ENCODE measurements at regions not wholly inside any gene's neighbourhood (a gene's known extent, or its start where the extent isn't known, plus 50 kb on each side); places are given as distances from the start of the nearest gene placed in this dataset.
"Not testable (repeated sequence)": the region's sequence is repeated elsewhere in the genome, so short reads cannot be mapped to it uniquely, and the experiment has no call there.

- no peak for DNase-seq
Observed at GRCh38 chr12:78269620-78270019, 438.9 kb downstream of the NAV3 start.

GRCh38 chr12:78271546-78271945, 440.9 kb downstream of the NAV3 start:
- no peak for DNase-seq

DNA sequence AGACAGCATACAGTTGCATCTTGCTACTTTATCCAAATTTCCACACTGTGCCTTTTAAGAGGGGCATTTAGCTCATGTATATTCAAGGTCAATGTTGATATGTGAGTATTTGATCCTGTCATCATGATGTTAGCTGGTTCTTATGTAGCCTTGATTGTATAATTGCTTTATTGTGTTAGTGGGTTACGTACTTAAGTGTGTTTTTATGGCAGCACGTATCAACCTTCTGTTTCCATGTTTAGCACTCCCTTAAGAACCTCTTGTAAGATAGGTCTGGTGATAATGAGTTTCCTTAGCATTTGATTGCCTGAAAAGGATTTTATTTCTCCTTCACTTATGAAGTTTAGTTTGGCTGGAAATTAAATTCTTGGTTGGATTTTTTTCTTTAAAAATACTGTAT, 445.2 kb downstream of the NAV3 start:
- DNase-seq, result no peak

DNA sequence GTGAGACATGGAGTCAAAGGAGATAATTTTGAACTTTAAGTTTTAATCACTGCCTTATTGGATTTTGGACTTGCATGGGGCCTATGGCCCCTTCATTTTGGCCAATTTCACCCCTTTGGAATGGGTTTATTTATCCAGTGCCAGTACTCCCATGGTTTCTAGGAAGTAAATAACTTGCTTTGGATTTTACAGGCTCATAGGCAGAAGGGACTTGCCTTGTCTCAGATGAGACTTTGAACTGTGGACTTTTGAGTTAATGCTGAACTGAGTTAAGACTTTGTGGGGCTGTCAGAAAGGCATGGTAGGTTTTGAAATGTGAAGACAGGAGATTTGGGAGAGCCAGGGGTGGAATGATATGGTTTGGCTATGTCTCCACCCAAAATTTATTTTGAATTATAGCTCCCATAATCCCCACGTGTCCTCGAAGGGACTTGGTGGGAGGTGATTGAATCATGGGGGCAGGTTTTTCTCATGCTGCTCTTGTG, 448.1 kb downstream of the NAV3 start:
- DNase-seq, result no peak

- no peak for DNase-seq
Observed at GRCh38 chr12:78279567-78279966, 448.9 kb downstream of the NAV3 start.

DNA sequence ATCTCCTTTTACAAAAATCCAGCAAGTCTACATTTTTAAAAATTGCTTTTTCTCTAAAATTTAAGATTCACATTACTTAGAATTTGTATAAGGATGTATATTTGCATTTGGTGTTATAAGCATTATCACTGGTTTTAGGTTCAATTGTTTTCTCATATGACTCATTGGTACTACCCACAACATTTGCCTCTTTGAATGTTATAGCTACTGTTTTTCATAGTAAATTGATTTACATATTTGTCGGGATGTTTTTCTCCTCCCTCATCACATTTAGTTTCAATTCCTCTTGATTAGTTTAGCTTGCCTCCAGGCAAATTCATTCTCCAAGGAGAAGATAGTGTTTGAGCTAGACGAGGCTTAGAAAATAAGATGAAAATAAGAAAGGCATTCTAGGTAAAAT, 450.4 kb downstream of the NAV3 start:
- DNase-seq, result not testable (repeated sequence)

DNA sequence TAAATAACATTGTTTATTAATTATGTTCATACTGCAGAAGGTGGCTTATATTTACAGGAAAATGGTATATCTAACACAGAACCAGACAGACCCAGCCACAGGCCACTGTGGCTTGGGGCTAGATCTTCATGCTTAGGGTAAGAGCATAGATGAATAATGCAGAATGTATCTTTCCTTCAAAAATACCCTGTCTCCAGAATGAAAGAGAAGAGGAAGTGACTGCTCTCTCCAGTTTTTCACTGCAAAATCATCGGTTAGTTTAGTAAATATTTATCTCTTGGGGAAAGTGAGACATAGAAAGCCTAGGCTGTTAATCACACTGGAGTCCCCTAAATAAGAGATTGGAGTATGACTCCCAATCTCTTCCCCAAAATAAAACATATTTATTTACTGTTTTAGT, 453.7 kb downstream of the NAV3 start:
- DNase-seq, result no peak

DNA sequence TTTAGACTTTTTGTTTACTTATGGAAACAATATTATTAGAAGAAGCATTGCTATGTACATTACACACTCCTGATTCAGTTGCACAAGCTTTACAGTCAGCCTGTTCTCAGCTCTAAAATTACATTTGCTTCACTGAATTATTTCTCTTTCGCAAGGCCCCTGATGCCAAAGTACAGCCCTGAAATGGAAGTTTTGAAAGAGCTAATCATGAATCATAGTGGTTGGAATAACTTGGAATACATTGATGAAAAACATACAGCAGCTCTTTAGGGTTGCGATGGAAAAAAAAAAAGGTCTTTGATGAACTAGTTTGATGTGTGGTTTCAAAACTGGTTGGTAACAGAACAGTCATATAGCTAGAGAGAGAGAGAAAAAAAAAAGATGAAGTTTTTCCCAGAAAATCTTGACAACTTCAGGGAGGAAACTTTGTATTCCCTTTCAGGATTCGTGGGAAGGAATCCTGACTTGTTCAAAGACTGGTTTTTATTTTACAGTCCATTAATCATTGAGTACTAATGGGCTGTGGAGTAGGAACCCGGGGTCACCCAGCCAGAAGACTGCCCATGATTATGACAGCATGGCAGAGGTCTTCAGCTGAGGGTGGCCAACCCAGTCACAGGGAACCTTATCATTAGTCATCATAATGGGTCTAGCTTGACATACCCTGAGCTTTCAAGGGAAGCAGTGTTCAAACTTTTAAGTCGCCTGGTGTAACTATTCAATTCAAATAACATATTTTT, 460.1 kb downstream of the NAV3 start:
- DNase-seq, result no peak

DNA sequence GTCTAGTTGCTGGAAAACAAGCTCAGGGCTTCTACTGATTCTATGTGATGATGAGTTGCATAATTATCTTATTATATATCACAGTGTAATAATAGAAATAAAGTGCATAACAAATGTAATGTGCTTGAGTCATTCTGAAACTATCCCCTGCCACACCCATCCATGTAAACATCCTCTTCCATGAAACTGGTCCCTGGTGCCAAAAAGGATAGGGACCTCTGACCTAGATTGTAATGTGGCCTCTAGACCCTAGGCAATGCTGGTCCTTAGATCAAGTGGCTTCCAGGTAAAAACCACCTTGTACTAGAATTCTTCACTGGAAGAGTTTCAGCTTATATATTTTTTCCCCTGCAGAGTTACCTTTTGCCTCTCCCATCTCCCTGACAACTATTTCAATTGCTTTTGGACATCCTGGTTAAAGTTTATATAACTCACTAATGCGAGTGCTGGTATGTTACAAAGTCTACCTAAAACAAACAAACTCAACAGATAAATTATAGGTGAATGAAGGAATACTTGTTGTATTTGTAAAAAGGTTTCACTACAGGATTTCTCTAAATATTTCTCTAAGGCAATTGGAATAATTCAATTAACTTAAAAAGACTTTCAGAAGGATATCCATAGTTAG, 462.5 kb downstream of the NAV3 start:
- DNase-seq, result no peak

GRCh38 chr12:78301282-78301681, 470.6 kb downstream of the NAV3 start:
- DNase-seq, result not testable (repeated sequence)

DNA sequence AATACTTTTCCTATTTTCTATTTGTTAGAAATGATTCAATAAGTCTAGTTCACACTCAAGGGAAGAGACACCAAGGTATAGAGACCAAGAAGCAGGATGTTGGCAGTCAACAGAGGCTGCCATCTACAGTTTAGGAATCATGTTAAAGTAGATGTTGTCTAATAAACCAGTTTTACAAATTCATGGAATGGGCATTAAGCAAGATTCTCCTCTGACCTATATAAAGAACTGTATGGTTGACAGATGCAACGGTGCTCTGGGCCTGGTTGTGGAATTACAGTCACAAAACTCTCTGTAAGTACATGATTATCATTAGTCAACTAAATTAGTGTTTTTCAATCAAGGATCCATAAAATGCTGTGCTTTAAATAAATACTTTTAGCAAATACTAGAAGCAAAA, 475.1 kb downstream of the NAV3 start:
- no peak for DNase-seq

DNA sequence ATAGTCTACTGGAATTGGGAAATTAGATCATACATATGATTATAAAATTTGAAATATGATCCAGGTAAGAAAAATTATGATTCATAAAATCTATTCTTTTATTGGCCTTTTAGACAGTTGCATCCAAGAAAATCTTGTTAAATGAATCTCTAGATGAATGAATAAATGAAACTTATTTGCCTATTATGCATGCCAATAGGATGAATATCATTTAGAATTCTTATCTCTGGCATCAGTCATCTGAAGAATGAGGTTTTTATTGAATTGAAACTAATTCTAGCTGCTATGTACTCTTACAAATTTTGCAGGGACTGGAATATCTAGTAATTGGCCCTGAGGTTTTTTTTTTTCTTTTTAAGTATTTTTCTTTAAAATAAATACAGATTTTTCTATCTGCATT, 475.5 kb downstream of the NAV3 start:
- no peak for DNase-seq

DNA sequence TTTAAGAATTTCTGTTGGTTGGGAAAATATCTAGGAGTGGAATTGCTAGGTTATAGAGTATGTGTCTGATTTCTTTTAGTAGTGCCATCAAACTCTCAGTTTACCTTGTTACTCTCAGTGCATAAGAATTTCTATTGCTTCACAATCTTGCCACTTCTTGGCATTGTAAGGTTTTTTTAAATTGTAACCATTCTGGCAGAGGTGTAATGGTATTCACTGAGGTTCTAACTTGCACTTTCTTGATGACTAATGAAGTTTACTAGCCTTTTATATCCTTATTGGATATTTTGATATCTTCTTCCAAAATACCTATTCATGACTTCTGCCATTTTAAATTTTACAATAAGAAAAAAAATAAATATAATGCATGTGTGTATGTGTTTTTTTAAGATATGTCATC, 478.0 kb downstream of the NAV3 start:
- no peak for DNase-seq

GRCh38 chr12:78315028-78315427, 484.3 kb downstream of the NAV3 start:
- peak; percentile 21 for DNase-seq

- DNase-seq, result no peak
Observed at GRCh38 chr12:78316136-78316535, 485.4 kb downstream of the NAV3 start.

DNA sequence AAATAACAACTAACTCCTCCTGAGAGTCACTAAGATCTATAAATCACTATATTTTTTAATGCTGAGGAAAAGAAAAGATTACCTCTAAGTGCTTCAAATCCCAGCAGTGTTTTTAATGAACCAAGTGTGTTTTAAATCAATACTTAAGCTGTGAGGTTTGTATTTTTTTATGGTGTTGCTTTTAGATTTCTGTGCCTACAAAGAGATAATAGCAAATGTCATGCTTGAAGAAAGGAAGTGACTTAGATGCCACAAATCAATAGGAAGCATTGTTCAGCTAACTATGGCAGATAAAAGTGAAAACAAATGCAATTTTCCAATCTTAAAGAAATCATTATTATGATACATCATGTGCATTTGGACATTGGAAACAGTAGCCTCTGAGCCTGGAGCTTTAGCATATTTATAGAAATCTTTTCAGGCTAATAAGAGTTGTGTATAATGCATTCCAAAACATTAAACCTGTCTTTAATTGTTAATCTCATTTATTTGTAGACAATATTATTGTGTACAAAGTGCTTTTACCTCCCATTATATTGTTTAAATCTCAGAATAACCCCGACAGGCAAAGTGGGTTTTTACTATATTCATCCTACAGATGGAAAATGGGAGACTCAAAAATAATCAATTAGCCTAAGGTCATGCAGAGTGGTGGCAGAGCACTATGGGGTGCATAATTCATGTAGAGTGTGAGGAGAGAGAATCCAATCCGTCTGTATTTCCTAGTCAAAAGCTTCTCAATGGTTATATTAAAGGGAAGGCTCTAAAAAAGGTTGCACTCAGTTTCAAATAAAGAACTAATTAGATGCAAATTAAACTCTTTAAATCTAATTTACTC, 486.2 kb downstream of the NAV3 start:
- no peak for DNase-seq

- DNase-seq, result no peak
Observed at GRCh38 chr12:78321696-78322095, 491.0 kb downstream of the NAV3 start.

DNA sequence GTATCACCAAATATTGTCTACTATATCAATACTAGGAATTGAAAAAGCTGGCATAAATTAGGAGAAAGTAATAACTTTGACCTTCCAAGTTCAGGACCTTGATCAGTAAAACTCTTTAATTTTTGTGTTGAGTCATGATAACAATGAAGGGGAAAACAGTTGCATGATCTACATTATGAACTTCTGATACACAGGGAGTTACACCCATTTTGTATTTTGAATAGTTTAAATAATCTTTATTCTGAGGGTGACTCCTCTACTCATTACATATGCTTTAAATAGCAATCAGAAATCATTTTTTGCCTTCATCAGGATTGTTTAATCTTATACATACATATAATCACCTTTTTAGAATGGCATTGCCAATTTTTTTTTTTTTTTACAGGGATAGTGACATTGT, 492.5 kb downstream of the NAV3 start:
- no peak for DNase-seq

DNA sequence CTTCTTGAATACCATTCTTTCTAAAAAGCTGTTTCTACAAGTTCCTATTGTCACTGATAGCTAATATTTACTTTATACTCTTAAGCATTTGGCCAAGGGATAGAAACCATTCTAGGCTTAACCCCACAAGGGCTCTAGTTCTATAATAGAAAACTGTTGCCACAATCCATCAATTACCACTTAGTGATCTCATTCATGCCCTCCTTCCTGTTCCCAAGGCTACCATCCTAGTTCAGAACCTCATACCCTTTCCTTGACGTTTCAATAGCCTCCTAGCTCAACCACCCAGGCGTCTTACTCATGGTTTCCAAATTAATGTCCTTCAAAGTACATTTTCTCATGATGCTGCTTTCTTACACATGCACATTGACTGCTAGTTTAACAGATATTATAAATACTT, 493.5 kb downstream of the NAV3 start:
- DNase-seq, result no peak

DNA sequence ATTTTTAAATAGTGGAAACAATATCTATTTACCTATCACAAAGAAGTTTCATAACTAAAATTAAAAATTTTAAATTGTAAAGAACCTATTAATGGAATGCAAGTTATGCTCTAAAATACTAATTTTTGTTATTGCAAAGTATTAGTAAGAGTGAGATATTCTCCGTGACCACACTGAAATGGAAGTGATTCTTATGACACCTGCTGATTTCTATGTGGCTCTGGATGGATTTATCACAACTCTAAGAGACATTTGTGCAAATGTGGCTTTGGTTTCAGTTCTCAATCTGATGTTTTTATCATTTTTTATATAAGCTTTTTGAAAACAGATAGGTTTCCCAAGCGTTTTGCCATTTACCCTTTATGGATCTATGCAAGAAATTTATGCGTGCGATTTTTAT, 497.8 kb downstream of the NAV3 start:
- DNase-seq, result no peak

DNA sequence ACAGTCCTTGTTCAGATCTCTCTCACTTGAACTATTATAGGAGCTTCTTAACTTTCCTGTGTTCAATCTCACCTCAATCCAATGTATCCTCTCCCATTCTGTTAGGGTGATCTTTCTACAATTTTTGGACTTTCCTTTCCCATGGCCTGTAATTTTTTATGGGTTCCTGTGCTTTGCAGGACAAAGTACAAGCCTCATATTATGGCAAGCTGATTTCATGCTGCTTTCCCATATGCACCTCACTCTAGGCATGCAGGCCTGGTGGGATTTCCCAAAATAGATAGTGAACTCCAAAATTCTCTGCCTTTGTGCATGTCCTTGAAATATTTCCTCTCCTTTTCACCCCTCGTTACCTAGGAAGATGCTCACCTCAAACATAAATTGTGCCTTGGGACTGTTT, 499.4 kb downstream of the NAV3 start:
- no peak for DNase-seq

- DNase-seq, result peak; percentile 63
Observed at GRCh38 chr12:78331181-78331580, 500.5 kb downstream of the NAV3 start.

- DNase-seq, result peak; percentile 45
Observed at GRCh38 chr12:78331753-78332152, 501.1 kb downstream of the NAV3 start.

All from NCI-H1105 treated with DMSO at 0.1 percent for 48 hours (cell line).